NCI-H226 (cell line): ENCODE measurements at regions not wholly inside any gene's neighbourhood (a gene's known extent, or its start where the extent isn't known, plus 50 kb on each side); places are given as distances from the start of the nearest gene placed in this dataset.

Experiments used
- DNase-seq: peaks from one replicate; pipeline ENCODE4 v3.0.0-alpha.2; 2015

DNA sequence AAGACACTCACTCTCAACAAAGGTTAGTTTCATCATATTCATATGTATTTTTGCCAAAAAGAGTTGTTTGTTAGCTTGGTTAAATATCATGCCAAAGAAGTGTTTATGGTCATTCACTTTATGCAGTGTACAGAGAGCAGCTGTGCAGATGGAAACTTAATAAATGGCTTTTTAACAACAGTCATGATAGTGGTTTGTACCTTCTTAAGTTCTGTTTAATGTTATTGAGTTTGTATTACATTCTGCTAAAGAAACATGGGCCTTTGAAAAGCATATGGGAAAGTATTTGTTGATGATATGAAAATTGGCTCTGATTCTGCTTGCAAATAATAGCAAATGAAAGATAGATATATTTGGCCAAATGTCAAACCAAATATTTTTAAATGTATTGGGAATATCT is 607.3 kb downstream of the NCAM2 start:
- DNase-seq: no peak

DNA sequence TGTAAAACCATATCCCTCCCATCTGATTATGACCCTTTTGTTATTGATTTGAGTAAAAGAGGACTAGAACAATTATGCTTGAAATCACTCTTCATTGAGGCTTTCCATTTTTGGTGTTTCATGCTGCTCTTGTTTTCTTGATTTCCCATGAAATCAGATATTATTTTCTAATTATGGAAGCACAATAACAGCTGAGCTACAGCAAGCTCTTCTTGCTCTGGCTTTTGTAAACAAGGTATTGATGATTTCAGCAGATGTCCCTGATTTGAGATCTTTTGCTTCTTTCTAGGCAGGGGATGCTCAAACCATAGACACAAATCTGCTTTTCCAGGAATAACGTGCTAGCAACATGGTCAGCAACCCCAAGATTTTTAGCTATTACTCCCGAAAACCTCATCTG is 607.8 kb downstream of the NCAM2 start:
- DNase-seq: no peak

DNA sequence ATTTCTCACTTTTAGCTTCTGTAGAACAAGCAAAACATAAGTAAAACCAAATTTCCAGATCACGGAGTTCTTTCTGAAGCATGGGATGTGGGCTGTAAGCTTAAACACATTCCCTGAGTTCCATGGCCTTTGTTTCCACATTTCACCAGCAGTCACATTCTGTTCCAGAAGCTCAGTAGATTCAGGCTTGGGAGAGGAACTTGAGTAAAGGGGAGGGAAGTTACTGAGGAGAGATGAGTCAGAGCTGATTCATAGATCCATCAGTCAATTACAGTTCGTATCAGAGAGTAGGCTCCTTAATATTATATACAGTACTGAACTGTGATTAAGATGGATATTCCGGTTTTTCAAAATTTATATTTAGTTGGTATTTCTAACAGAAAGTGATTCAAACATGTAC is 614.3 kb downstream of the NCAM2 start:
- DNase-seq: peak; percentile 82

DNA sequence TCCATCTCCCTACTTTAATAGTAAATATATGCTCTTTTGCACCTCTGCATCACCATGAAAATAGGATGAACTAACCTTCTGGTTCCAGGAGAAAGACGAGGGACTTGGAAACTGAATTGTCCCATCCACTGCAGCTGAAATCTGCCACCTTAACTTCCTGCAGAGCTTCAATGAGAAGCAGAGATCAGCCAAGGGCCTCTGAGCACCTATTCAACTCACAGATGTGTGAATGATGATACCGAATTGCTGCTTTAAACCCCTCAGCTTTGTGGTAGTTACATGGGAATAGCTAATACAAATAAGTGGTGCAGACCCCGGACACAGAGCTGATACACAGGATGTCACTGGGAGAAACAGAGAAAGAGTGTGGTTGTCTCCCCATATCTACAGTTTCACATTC is 616.8 kb downstream of the NCAM2 start:
- DNase-seq: no peak

DNA sequence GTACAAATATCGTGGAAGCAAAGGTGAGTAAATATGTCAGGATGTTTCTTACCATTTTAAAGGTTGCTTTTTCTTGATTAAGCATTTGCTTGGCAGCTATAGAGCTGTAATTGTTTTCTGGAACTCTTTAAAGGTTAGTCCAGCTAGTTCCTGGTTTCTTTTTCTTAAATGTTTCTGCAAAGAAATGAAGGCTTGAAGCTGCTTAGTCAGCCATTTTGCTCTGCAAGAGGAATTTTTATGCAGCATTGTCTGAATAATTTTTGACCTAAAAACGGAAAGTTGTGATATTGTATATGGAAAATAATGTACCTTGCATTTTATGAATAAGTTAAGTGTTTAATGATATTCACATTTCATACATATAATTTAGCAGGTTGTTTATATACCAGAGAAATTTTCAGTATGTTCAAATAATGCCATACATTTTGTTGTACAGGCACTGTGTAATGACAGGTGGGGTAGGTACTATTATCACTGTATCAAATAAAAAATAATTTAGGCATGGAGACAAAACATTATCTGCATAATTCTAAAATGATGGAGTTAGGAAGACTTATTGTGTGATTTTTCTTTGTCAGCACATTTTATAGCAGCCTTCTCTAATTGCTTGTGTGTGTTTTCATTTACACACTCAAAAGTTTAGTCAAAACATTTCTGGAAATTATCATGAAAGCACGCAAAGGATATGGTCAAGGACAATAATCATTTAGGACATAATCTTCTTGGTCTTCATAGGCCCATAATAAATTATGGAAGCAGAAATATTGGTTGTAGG is 624.4 kb downstream of the NCAM2 start:
- DNase-seq: no peak

DNA sequence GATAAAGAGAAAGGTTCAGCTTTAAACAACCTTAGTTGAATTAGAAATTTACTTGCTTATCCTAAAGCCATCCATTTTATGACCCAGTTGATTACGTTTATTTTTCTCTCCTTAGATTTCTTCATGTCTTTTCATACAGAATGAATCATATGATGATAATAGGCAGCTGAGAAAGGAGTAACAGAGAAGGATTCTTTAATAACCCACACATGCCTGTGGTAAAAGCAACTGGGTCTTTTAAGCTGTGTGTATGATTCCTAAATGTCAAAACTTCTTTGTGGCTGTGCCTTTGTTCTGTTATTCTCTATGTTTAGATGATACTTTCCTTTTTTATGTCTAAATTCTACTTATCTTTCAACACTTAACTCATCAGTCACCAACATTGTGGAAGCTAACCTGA is 626.5 kb downstream of the NCAM2 start:
- DNase-seq: peak; percentile 53

DNA sequence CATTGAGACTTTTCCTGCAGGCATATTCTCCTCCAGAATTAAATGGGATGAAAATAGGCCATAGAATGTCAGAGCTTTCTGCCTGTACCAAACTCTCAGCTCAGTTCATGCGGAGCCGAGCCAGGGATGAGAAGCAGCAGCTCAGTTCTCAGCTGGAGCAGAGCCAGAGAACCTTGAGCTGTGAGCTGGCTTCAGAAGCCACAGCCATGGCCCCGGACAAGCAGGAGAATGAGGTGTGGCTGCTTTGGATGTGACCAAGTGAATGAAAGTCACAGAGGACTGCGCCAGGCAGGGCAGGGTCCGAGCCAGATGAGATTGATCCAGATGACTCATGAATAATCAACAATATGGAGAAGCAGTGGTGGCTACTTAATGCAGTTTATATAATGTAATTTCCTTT is 633.8 kb downstream of the NCAM2 start:
- DNase-seq: no peak

DNA sequence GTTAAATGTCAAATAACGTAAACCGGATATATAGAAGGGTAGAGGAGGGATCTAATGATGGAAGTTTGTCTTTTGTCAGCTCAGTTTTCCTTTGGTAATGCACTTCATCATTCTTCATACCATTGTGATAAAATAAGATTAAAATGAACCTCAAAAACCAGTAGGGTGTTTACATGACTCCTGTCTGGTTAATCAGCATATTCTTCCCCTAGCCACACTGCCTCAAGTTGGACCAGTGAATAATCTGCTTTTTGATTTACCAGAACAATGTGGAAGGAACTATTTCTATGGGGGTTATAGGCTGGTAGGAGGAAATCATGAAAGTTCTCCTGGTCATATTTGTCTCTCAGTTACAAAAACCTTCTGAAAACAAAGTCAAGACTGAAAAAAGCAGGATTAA is 634.7 kb downstream of the NCAM2 start:
- no peak for DNase-seq

DNA sequence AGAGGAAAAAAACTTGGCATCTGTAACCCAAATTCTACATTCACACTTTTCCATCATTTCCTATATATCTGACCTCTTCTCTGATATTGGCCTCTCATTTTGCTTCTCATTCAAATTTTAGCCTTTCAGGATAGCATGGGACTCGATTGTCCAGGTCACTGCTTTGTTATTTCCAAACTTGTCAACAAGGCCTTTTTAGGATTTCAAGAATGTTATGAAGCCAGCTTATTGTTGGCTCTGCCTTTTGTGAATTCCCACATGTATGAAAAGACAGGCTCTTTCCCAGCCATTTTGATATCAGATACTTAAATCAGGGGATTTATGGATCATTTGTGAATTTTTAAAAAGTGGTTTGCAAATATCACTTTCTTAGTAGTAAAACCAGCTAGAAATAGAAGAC is 663.5 kb downstream of the NCAM2 start:
- DNase-seq: no peak

DNA sequence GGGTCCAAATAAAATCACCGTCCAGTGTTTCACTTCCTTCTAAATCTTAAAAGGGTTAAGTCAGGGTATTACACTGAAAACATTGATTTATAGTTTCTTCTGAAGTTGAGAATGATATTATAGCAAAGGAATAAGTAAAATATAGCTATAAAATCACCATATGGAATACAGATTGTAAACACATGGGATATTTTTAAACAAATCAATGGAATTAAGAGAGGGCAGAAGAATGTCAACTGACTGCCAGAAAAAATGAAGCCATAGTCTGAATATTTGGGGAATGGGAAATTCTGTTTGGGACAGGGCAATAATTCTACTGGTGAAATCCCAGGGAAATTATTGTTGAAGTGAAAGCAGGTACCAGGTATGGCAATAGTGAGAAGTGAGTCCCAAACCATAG is 664.6 kb downstream of the NCAM2 start:
- DNase-seq: no peak

DNA sequence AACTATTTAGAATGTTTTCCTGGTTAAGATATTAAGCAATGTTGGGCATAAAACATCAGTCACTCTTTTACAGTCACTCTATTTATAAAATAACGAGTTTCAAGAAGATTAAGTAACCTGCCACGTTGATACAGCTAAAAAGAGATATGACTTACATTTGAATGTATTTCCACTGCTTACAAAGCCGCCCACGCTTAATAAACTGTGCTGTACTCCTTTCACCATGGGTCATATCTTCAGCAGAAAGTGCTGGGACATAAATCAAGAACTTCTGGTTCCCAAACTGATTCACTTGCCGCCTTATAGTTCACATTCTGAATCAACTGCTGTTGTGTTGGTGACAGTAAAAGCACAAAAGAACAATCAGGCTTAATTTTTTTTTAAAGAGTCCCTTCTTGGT is 666.7 kb downstream of the NCAM2 start:
- no peak for DNase-seq

DNA sequence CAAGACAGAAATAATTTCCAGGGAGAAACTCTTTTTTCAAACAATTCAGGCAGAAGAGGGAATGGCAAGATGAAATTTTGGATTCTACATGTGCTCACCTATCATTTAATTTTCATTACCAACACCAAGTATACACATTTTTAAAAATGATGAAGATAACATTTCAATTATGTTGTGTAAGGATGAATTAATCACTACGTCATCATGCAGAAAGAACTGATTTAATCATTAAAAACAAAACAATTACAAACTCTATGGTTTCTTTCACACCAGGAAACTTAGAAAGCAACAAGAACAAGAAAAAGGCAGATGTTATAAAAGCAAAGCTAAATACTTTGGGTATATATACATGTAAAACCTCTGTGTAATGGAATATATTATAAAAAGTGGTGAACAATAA is 668.5 kb downstream of the NCAM2 start:
- DNase-seq: no peak

DNA sequence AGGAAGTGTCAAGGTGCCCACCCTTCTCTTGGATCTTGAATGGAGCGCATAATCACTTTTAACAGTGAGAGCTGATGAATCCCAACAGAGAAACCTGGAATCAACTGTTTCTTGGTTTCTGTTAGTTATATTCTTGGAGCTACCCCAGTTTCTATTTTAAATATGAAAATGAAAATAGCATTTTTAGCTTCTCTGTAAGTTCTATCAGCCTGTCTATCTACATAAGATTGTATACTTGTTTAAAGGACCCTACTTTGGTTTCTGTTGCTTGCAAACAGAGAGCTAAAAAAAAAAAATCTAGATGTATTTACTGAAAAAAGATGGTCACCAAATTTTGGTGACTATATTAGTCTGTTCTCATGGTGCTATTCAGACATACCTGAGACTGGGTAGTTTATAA is 670.0 kb downstream of the NCAM2 start:
- DNase-seq: no peak

DNA sequence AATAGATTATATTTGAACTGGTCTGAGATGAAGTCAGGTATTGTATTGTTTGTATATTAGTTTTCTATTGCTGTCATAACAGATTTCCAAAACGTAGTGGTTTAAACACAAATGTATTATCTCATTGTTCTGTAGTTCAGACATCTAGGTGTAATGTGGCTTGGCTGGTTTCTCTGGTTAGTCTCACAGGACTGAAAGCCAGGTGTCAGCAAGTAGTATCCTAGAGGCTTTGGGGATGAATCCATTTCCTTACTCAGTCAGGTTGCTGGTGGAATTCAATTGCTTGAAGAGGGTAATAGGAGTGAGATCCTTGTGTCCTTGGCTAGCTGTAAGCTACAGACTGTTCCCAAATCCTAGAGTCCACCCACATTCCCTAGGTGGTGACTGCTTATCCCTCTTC is 675.8 kb downstream of the NCAM2 start:
- no peak for DNase-seq

DNA sequence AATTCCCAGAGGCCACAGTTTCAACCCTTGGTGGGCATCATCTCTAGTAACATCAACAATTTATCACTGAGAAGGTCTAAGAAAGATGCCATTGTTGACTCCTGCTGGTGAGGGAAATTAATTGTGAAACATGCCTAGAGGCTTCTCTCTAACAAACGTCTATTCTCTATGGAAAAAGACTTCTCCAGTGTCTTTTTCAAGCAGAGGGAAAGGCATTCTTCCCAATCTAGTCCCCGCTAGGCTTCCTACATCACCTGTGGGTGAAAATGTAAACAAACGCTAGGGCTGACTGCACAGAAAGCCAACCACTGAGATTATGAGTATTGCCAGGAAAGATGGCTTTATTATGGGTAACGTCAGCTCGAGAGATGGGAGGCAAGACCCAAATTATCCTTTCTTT is 677.4 kb downstream of the NCAM2 start:
- no peak for DNase-seq

DNA sequence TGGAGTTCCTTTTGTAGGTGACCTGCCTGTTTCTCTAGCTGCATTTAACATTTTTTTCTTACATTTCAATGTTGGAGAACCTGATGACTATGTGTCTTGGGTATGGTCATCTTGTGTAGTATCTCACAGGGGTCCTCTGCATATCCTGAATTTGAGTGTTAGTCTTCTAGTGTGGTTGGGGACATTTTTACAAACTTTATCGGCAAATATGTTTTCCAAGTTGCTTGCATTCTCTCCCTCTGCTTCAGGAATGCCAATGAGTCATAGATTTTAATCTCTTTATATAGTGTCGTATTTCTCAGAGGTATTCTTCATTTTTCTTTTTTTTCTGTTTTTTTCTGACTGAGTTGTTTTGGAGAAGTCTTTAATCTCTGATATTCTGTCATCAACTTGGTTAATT is 684.0 kb downstream of the NCAM2 start:
- no peak for DNase-seq

DNA sequence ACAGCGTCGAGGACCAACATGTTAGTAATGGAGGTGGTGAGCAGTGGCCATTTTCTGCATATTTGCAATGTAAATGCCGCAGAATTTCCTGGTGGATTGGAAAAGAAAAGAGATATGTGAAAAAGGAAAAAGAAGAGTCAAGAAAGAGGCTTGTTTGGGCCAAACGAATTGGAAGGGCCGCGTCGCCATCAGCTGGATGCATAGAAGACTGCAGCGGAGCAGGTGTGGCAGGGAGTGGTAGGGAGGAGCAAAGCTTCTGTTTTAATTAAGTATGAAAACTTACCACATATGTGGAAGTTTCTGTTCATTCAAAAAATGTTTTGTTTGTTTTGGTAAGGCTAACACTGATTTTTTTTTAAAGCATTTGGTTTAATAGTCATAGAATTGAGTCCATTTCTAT is 690.7 kb downstream of the NCAM2 start:
- DNase-seq: peak; percentile 19

DNA sequence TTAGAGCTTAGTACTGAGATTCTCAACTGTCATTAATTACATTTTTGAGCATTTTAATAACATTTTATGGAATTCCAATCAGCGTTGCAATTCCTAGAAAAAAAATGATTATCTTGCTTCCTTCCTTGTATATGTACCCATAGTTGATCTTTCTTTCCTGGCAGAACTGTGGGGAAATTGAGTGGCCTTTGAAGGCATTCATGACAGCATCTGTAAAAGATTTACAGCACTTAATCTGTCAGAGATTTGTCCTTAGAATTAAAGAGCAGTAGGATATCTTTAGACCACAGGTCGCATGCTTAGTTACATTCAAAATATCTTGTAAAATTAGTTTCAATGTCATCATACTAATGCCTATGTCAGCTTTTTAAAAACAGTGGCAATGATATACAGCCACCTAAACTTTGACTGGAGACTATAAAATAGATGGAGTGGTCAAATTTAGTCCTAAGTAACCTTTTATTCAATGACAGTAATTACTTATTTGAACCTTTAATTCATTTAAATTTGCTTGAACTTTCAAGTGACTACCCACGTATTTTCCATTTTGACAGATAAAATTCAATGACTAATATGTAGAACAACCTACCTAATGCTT is 692.0 kb downstream of the NCAM2 start:
- no peak for DNase-seq

DNA sequence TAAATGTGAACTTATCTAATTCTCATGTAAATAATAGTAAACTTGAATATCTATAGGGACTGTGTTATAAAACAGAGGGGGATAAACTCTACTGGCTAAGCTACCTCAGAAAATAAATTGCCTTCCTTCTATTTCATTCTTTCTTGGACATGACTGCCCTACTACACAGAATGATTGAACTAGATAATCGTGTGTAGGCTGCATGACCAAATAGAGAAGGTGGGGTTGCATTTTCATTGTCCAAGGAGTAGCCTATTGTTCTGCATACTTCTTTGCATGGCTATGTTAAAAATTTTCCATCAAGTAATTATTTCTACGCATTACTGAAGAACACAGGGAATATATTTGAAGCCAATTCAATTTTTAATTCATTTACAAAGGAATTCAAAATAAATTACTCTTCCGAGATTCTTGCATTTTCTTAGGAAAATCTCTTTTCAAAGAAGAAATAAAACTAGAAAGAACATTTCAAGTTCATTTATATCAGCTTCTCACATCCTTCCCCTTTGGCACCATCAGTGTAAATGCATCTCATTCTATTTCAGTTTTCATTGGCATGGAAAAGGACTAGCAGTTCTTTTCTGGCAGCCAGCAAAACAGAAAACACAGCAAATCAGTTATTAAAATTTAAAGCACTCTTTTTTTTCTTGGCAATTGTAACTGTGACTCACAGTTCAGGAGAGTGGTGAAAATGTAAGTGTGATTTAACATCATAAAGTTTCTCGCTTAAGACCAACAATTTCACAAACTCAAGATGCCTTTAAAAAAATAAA is 714.7 kb downstream of the NCAM2 start:
- peak; percentile 38 for DNase-seq

DNA sequence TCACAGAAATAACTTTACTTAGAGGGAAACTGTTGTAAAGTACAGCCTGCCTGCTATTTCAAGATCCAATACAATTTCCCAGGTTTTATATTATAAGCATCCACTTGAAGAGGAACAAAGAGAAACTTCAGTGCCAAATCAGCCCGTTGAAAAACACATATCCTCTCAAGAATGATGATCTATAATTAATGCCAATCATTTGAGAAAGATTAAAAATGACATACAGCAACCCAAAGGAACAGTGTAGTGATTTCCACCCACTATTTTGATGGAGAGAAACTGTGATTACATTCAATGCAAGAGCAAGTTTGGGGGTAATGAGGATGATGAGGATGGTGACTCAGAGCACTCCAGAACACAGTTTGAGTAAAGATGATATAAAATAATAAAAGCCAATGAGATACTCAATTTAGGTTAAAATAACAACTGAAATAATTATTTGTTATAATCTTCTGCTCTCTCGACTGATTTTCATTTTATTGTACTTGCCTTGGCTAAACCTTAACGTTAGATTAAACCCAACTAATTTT is 715.5 kb downstream of the NCAM2 start:
- DNase-seq: no peak

DNA sequence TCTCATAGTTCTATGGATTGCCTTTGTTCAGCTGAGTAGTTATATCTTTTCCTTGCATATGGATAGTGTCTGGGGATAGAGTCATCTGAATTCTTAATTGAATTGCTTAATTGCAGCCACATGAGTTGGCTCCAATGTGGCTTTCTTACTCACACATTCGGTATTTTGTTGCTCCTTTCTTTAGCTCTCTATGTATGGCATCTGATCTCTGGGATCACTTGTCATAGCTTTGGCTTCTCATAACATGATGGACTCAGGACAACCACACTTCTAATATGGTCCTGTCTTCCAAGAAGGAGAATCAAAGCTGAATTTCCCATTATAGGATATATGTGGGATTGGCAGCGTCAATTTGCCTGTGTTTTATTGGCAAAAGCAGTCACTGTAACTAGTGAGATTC is 716.2 kb downstream of the NCAM2 start:
- peak; percentile 35 for DNase-seq

DNA sequence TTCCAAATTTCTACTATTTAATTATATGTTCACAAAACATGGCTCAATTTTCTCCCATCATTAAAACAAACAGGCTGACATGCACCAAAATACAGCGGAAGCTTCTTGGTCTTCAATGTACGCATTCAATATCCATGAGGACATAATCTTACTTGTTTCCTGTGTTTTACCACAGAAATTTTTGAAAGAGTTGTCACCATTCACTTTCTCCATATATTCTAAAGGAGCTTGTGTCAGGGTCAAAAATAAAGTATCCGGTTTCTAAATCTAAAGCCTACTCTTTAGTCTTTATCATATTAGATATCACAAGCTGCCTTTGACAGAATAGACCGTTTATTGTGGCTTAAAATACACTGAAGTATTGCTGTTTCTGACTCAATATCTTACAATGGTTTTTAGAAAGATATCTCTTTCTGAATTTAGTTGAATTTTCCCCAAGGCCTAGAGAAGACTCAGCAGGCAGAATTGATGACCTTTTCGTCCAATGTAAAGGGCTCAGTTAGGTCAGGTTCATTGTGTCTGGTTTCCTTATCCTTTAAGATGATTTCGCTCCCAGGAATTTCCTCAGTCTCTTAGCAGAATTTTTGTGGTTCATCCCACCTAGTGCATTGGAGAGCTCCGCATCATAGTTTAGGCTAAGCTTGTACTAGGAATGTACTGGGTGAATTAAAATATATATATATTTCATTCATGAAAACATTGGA is 717.2 kb downstream of the NCAM2 start:
- peak; percentile 94 for DNase-seq

DNA sequence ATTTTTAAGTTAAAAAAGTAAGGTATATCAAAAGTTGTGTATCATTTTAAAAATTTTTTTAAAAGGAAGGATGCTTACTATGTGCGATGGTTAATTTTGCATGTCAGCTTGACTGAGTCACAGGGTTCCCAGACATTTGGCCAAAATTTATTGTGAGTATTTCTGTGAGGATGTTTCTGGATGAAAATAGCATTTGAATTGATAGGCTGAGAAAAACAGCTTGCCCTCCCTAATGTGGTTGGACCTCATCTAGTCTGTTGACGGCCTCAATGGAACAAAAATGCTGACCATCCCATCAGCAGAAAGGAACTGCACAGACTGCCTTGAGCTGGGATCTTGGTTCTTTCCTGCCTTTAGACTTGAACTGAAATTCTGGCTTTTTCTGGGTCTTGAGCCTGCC is 724.5 kb downstream of the NCAM2 start:
- DNase-seq: no peak
